Islet of Langerhans (tissue), 1 donor: ENCODE measurements at regions not wholly inside any gene's neighbourhood (a gene's known extent, or its start where the extent isn't known, plus 50 kb on each side); places are given as distances from the start of the nearest gene placed in this dataset.
"Not testable (repeated sequence)": the region's sequence is repeated elsewhere in the genome, so short reads cannot be mapped to it uniquely, and the experiment has no call there.

Experiments
- FAIRE-seq: peaks from one replicate; lab custom pipeline; 2011; peaks lifted over from hg19 to GRCh38; lab: Jason Lieb, UNC

GRCh38 chr7:9516662-9517061 is 1083.3 kb downstream of the NXPH1 start:
- no peak for FAIRE-seq

DNA sequence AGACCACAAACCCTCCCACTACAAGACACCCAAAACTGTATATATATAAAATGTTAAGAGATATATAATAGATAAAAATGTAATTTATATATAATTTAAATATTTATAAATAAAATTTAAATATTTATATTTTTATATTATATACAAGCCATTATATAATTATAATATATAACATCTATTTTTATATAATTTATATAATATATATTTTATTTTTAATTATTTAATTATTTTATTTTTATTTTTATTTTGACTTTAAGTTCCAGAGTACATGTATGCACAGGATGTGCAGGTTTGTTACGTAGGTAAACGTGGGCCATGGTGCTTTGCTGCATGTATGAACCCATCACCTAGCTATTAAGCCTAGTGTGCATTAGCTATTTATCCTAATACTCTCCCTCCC is 1090.2 kb downstream of the NXPH1 start:
- FAIRE-seq: no peak

DNA sequence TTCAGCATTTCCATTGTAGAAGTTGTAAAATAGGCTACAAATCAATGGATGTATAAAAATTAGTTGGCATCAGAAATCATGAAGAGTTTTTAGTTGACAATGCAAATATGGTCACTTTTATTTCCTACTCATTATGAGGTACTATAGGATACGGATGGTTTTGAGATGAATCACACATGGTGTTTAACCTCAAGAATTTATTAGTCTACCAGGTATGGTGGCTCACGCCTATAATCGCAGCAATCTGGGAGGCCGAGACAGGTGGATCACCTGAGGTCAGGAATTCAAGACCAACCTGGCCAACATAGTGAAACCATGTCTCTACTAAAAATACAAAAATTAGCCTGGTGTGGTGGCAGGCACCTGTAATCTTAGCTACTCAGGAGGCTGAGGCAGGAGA is 1119.0 kb downstream of the NXPH1 start:
- not testable (repeated sequence) for FAIRE-seq

GRCh38 chr7:9557853-9558252 is 1124.4 kb downstream of the NXPH1 start:
- no peak for FAIRE-seq

DNA sequence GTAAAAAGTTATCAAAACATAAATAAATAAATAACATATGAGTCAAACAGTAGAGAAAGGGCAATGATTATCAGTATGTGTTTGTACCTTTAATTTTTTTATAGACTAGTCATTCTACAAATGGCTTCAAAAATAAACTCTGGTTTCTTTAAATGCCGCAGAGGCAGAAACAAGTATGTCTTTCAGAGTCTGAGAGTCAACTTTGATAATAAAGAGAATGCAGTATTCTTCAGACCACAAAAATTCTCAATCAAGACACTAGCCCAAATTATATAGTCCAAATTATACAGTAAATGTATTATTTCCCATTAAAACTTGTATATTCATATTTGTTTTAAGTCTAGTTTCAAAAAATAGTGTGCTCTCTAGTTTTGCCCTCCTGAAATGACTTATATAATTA is 1142.3 kb downstream of the NXPH1 start:
- FAIRE-seq: no peak

- no peak for FAIRE-seq
Observed at GRCh38 chr7:9582824-9583223, 1149.4 kb downstream of the NXPH1 start.

DNA sequence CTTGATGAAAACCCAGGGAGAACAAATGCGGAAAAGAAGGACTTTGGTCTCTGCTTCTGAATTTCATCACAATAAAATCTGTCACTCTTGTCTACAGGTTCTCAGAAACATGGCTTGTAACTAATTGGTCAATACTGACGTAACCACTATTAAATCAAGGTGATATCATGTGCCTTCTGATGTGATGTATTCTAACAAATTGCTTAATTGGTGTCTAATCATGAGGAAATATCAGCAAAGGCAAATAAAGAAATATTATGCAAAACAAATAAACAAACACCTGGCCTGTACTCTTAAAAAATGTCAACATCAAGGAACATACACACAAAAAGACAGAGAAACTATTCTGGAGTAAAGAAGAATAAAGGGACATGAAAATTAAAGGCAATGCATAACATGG is 1165.0 kb downstream of the NXPH1 start:
- FAIRE-seq: no peak

GRCh38 chr7:9600974-9601373 is 1167.6 kb downstream of the NXPH1 start:
- FAIRE-seq: no peak

DNA sequence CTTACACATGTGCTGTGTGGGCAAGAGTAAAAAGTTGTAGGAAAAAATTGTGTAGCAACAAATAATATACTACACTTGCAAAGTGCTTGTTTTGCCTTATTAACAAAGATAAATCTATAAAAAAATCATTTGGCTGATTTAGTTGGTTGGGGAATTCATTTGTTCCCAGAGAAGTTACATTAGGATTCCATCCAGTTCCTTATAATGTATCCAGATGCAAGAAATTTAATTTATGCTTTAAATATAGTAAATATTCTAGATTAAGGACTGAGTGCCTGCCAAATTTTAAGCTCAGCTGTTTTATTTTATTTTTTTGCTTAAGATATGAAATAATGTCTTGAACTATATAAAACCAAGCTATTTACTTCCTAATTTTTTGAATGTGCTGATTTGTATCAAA is 1169.9 kb downstream of the NXPH1 start:
- FAIRE-seq: no peak

DNA sequence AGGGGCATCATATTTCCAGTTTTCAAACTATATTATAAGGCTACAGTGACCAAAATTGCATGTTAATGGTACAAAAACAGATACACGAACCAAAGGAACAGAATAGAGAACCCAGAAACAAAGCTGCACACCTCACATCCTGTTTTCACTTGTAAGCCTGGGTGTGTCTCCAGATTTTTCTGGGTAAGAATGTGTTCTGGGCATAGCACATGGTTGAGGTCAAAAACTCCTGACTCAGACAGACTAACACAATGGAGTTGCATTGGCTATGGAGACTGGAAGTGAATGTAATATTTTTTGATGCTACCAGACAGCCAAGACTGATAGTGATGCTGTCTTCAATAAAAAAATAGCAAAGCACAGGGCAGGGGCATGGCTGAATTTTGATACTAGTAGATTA is 1175.2 kb downstream of the NXPH1 start:
- FAIRE-seq: no peak

DNA sequence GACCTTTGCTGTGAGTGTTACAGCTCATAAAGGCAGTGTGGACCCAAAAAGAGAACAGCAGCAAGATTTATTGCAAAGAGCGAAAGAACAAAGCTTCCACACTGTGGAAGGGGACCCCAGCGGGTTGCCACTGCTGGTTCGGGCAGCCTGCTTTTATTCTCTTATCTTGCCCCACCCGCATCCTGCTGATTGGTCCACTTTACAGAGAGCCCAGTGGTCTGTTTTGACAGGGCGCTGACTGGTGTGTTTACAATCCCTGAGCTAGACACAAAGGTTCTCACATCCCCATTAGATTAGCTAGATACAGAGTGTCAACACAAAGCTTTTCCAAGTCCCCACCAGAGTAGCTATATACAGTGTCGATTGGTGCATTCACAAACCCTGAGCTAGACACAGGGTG is 1187.5 kb downstream of the NXPH1 start:
- FAIRE-seq: not testable (repeated sequence)

GRCh38 chr7:9621306-9621902 is 1188.0 kb downstream of the NXPH1 start:
- not testable (repeated sequence) for FAIRE-seq

GRCh38 chr7:9621927-9622326 is 1188.5 kb downstream of the NXPH1 start:
- no peak for FAIRE-seq

DNA sequence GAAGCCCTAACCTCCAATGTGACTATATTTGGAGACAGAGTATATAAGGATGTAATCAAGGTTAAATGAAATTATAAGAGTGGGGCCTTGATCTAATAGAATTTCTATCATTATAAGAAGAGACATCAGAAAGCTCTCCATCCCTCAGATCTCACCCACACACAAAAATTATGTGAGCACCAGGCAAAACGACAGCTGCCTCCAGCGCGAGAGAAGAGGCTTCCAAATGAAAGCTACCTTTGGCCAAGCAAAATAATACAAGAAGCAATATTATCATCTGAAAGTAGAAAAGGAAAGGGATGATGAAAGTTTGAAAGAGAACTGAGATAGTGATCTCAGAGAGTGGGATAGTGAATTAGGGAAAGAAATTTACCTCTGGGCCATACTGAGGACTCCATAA is 1192.5 kb downstream of the NXPH1 start:
- FAIRE-seq: no peak

- no peak for FAIRE-seq
Observed at GRCh38 chr7:9645756-9646155, 1212.3 kb downstream of the NXPH1 start.

- no peak for FAIRE-seq
Observed at GRCh38 chr7:9657257-9657656, 1223.8 kb downstream of the NXPH1 start.

DNA sequence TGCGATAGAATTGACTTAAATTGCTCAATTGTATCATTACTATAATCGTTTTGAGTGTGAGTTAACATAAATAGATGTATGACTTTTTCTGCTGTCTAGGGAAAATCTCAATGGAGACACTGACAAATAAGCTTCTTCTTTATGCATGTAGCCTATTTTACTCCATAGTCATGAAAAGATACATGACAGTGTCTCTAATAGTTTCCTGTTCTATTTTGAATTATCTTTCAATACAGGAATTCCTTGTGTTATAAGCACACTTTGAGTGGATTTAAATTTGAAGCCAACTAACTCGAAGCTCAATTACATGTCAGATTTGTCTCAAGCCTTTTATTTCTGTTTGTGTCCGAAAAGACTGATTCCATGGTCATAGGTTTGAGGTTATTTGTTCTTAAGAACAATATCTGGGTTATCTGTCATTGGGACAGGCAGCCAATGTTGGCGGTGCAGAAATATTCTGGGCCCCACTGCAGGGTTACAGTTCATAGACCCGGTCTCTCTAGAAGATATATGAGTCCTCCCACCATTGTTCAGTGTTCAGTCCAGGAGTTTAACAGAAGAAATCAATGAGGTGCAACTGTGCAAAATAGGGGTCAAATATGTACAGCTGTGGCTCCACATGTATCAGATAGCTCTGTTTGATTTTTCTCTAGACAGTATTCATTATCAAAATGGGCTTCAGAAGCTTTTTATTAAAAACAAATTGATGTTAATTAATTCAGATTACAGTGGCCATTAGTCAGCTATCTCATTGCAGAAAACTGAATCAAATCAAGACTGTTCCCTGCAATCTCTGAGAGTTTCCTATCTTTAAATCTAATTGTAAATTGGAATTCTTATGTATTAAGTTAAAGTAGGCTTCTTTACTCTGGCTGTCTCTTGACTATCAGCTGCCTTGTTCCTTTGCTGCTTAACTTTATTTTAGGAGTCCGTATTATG is 1238.8 kb downstream of the NXPH1 start:
- no peak for FAIRE-seq

GRCh38 chr7:9680713-9681112 is 1247.3 kb downstream of the NXPH1 start:
- FAIRE-seq: no peak

GRCh38 chr7:9681284-9681683 is 1247.9 kb downstream of the NXPH1 start:
- FAIRE-seq: no peak

DNA sequence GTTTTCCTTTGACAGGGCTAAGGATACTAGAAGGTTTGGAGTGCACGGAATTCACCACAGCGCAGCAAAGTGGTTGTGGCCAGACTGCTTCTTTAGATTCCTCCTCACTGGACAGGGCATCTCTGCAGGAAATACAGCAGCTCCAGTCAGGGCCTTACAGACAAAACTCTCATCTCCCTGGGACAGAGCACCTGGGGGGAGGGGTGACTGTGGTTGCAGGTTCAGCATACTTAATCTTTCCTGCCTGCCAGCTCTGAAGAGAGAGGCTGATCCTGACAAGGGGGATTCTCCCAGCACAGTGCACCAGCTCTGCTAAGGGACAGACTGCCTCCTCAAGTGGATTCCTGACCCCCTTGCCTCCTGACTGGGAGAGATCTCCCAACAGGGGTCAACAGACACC is 1257.9 kb downstream of the NXPH1 start:
- no peak for FAIRE-seq

DNA sequence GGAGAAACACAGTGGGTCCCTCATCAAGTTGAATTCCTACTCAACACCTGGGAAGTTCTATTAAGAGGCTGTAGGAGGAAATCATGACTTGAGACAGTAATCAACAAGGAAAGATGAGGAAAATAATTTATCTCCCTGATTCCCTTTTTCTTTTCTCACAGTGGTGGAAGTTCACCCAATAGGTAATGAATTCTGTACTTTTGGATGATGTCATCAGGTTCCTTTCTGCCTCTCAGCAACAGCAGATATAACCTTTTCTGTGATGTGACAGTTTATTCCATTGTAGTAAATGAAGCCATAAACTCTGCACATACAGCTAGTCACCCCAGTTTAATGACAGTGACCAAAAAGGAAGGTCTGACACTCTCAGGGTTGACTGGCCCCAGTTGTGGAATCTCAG is 1265.0 kb downstream of the NXPH1 start:
- no peak for FAIRE-seq

GRCh38 chr7:9709216-9709615 is 1264.5 kb upstream of the PHF14 start:
- no peak for FAIRE-seq

DNA sequence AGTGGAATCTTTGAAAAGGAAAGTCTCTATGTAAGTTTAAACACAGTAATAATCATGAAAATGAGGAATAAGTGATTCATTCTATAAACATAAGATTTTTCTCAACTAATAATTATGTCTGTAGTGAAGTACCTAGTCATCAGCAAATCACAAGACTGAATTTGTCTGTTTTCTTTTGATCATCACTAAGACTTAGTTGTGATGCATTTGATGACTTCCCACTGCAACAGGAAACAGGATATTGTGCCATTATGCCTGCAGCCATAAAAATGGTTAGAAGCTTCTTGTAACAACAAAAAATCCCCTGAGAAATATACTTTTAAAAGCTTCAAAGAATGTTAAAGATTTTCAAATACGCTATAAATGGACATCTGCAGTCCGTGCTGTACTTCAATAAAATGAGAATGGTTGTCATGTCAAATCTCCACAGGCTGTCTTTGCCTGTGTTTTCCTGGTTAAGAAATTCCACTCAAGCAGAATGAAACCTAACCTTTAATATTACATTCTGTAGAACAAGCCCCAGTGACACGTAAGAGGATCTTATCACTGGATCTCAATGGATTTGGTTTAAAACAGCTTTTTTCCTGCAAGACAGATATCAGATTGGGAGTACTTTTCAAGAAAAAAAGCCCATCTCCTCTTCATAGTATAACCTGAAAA is 1262.3 kb upstream of the PHF14 start:
- FAIRE-seq: no peak
